ENCODE measurements at regions not wholly inside any gene's neighbourhood (a gene's known extent, or its start where the extent isn't known, plus 50 kb on each side); places are given as distances from the start of the nearest gene placed in this dataset.

- no peak for DNase-seq (ENCODE audit: low spot score)
Measured at GRCh38 chr11:11173316-11174025, 179.6 kb downstream of the CSNK2A3 start.

DNA sequence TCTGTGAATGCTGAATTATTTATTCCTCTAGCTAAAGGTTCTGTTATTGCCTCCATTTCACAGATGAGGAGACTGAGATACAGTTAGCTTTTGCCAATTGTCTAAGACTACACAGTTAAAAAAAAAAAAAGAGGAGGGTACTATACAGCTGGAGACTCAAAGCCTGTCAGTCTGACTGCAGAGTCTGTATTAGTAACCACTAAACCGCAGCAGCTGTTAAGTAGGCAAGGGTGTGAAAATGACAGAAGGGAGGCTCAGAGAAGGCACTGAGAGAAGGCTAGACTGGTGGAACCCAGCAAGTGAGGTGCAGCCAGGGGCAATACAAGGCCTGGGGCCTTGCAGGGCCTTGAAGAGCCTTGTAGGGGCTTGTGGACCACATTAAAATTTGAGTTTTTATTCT, 181.2 kb downstream of the CSNK2A3 start:
- DNase-seq (ENCODE audit: low spot score) = no peak

DNA sequence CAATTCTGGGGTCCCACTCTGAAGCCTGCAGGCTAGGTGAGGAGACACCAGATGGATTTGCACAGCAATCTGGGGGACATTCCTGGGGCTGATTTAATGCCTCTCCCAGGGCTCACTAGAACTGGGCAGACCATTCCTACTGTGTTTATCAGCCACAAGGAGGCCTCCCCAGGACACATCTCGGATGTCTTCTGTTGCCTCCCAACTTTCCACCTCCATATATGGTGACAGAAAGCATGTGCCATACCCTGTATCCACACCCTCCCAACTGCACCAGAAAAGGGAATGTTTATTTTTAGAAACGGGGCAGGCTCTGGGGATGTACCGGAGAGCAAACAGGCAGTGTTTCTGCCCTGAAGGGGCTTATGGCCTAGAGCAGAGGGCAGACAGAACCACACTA, 181.8 kb downstream of the CSNK2A3 start:
- no peak for DNase-seq (ENCODE audit: low spot score)

GRCh38 chr11:11170352-11171084, 182.5 kb downstream of the CSNK2A3 start:
- DNase-seq (ENCODE audit: low spot score) = no peak

GRCh38 chr11:11169715-11170351, 183.2 kb downstream of the CSNK2A3 start:
- no peak for DNase-seq (ENCODE audit: low spot score)

DNA sequence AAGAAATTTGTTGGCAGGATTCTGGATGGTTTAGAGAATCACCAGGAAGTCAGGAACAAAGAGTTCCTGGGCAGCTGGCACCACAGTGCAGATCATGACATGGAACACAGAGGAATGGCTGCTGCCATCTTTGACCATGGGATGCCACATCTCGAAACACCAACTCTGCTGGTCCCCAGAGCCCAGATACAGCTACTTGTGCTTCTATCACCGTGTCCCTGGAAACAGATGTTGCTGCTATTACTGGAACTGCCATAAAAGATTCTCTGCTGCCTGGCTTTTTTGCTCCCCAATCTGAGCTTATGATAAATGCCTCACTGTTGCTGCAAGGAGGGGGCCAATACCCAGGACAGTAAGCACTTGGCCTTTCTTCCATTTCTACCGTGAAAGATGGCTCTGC, 185.2 kb downstream of the CSNK2A3 start:
- DNase-seq (ENCODE audit: low spot score) = no peak

- DNase-seq (ENCODE audit: low spot score) = no peak
Measured at GRCh38 chr11:11164334-11164690, 188.7 kb downstream of the CSNK2A3 start.

DNA sequence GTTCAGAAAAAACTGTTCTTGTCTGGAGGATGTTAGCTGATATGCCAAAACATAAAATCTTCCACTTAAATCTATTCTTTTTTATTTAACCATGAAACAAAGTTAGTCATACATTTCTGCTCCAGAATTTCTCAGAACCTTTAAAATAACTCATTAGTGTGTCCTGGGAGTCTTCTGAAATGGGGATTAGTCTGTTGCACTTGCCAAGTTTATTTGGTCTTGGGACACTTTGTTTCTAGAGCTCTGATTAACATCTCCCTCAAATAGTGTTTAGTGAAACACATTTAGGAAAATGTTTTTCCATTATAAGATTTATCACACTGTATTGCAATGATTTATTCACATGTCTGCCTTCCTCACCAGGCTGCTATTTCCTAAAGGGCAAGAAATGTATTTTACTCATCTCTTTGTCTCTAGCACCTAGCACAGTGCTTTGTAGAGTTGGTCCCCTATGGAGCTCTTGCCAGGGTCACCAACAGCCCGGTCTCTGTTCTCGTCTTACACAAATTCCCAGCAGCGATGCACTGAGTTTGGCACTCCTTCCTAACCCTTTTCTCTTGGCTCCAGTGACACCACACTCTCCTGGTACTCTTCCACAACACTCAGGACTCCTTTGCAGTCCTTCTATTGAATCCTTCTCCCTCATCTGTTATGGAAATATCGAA, 189.2 kb downstream of the CSNK2A3 start:
- no peak for DNase-seq (ENCODE audit: low spot score)

- DNase-seq (ENCODE audit: low spot score) = peak; percentile 46
Measured at GRCh38 chr11:11163236-11163635, 189.8 kb downstream of the CSNK2A3 start.

- peak; percentile 67 for DNase-seq (ENCODE audit: low spot score)
Measured at GRCh38 chr11:11157185-11157584, 195.9 kb downstream of the CSNK2A3 start.

GRCh38 chr11:11155962-11156815, 196.9 kb downstream of the CSNK2A3 start:
- peak; percentile 89 for DNase-seq (ENCODE audit: low spot score)

DNA sequence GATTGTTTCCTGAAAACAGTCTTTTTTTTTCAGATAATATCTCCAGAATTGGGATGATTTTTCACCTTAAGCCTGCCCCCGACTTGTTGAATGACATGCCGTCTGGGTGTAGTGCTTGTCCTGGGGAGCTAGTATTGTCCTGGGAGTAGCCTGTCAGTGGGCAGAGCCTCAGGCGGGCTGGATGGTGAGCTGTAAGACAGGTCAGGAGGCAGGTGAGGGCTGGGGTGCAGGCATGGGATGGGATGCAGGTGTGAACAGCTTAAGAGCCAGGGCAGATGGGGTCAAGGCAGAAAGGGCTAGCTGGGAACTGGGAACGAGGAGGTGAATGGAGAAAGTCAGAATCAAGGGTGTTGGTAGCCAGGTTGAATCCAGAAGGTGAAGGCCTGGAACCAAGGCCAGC, 200.2 kb downstream of the CSNK2A3 start:
- DNase-seq (ENCODE audit: low spot score) = no peak

- no peak for DNase-seq (ENCODE audit: low spot score)
Measured at GRCh38 chr11:11149671-11150459, 203.2 kb downstream of the CSNK2A3 start.

- DNase-seq (ENCODE audit: low spot score) = no peak
Measured at GRCh38 chr11:11148596-11148995, 204.5 kb downstream of the CSNK2A3 start.

- DNase-seq (ENCODE audit: low spot score) = peak; percentile 76
Measured at GRCh38 chr11:11148104-11148509, 204.9 kb downstream of the CSNK2A3 start.

- no peak for DNase-seq (ENCODE audit: low spot score)
Measured at GRCh38 chr11:11146830-11147229, 206.2 kb downstream of the CSNK2A3 start.

GRCh38 chr11:11143849-11144248, 209.2 kb downstream of the CSNK2A3 start:
- DNase-seq (ENCODE audit: low spot score) = no peak

GRCh38 chr11:11142430-11142829, 210.6 kb downstream of the CSNK2A3 start:
- DNase-seq (ENCODE audit: low spot score) = no peak

DNA sequence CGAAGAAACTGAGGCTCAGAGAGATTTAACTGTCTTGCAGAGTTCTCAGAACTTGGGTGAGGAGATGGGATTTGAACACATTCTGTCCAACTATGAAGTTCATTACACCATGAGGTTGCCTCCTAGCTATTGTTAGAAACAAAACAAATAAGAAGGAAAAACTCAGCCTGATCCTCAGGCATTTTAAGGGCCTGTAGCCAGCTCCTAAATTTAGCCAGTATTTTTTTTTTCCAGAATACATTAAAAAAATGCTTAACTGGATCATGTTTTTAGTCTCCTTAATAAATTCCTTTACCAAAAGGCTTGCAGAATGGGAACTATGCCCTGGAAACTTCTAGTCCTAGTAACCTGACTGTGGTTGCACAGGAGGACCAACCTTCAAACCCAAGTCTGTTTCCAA, 212.0 kb downstream of the CSNK2A3 start:
- DNase-seq (ENCODE audit: low spot score) = no peak

DNA sequence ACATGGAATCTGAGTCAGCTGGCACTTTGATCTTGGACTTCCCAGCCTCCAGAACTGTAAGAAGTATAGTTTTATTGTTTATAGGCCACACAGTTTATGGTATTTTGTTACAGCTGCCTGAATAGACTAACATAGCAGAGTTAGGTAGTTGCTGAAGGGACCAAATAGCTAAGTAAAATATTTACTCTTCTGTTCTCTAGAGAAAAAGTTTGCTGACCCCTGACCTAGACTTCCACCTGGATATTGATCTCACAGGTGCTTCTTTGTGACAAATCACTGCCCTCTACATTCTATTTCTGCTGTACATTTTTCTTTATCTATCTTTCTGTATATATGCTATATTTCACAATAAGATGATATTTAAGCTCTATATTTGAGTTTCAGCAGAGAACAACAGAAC, 212.5 kb downstream of the CSNK2A3 start:
- DNase-seq (ENCODE audit: low spot score) = no peak

GRCh38 chr11:11137339-11137738, 215.7 kb downstream of the CSNK2A3 start:
- no peak for DNase-seq (ENCODE audit: low spot score)
